Neural cell (in vitro differentiated cells): ENCODE measurements at regions not wholly inside any gene's neighbourhood (a gene's known extent, or its start where the extent isn't known, plus 50 kb on each side); places are given as distances from the start of the nearest gene placed in this dataset.

Experiments
- EP300 ChIP-seq: fragments of 450-650 bp; conservative IDR thresholded peaks from 2 replicates; pipeline ENCODE4 v1.6.1; 2014; ENCODE audit warnings: antibody characterized with exemption, mild to moderate bottlenecking, moderate library complexity; ENCODE audit not compliant: poor library complexity, severe bottlenecking
- EZH2 ChIP-seq: fragments of 200-600, 300-800 bp; shearing (Covaris generic), sonication (generic); IDR thresholded peaks from 2 replicates; pipeline ENCODE4 v1.6.1; 2014; ENCODE audit warnings: antibody characterized with exemption, low read length, borderline replicate concordance, mild to moderate bottlenecking; ENCODE audit not compliant: insufficient read depth, poor library complexity, severe bottlenecking
- MXI1 ChIP-seq: fragments of 450-650 bp; conservative IDR thresholded peaks from 2 replicates; pipeline ENCODE4 v1.6.1; 2014; ENCODE audit warnings: antibody characterized with exemption, mild to moderate bottlenecking; ENCODE audit not compliant: poor library complexity, severe bottlenecking
- POLR2AphosphoS5 ChIP-seq: IDR thresholded peaks from 2 replicates; pipeline ENCODE4 v1.6.1; 2012
- RAD21 ChIP-seq: fragments of 450-650 bp; conservative IDR thresholded peaks from 2 replicates; pipeline ENCODE4 v1.6.1; 2014; ENCODE audit warnings: antibody characterized with exemption, mild to moderate bottlenecking, moderate library complexity
- TAF1 ChIP-seq: IDR thresholded peaks from 2 replicates; pipeline ENCODE4 v1.6.1; 2012; ENCODE audit warnings: low read depth
- TF ChIP-seq, protein P1 (sequence below): fragments of 450-650 bp; IDR thresholded peaks from 2 replicates; pipeline ENCODE4 v1.5.1; 2014; ENCODE audit warnings: antibody characterized with exemption, mild to moderate bottlenecking, moderate library complexity; ENCODE audit not compliant: poor library complexity, severe bottlenecking
- TF ChIP-seq, protein P2 (sequence below): IDR thresholded peaks from 2 replicates; pipeline ENCODE4 v1.6.1; 2012; ENCODE audit warnings: borderline replicate concordance

DNA sequence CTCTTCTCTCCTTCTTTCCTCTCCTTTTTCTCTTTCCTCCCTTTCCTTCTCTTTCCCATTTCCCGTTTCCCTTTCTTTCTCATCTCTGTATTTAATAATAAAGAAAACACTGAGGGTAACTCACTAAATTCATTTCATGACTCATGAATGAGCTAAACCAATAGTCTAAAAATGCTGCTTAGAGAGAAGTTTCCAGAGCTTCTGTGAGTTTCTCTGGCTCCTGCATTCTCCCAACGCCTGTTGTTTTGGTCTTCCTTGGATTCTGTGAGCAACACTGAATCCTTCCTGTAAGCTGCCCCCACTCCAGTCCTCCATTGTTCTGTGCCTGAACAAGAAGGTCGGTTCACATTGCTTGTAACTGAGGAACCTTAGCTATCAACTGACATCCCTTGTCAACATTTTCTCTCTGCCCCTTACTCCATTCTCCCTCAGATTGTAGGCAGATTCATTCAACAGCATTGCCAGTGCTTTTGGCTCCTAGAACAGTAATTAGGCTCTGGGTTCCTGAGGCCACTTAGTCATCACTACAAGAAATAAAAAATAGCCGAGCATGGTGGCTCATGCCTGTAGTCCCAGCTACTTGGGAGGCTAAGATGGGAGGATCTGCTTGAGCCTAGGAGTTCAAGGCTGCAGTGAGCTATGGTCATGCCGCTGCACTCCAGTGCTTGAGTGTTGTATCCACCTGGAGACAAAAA lies 237.7 kb upstream of the KLF4 start:
- TF ChIP-seq POLR2AphosphoS5 (no peak), TAF1 (no peak), MXI1 (no peak), EZH2 (no peak), RAD21 (no peak), EP300 (no peak)
- TF ChIP-seq, protein P1, sequence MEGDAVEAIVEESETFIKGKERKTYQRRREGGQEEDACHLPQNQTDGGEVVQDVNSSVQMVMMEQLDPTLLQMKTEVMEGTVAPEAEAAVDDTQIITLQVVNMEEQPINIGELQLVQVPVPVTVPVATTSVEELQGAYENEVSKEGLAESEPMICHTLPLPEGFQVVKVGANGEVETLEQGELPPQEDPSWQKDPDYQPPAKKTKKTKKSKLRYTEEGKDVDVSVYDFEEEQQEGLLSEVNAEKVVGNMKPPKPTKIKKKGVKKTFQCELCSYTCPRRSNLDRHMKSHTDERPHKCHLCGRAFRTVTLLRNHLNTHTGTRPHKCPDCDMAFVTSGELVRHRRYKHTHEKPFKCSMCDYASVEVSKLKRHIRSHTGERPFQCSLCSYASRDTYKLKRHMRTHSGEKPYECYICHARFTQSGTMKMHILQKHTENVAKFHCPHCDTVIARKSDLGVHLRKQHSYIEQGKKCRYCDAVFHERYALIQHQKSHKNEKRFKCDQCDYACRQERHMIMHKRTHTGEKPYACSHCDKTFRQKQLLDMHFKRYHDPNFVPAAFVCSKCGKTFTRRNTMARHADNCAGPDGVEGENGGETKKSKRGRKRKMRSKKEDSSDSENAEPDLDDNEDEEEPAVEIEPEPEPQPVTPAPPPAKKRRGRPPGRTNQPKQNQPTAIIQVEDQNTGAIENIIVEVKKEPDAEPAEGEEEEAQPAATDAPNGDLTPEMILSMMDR: no peak
- TF ChIP-seq, protein P2, sequence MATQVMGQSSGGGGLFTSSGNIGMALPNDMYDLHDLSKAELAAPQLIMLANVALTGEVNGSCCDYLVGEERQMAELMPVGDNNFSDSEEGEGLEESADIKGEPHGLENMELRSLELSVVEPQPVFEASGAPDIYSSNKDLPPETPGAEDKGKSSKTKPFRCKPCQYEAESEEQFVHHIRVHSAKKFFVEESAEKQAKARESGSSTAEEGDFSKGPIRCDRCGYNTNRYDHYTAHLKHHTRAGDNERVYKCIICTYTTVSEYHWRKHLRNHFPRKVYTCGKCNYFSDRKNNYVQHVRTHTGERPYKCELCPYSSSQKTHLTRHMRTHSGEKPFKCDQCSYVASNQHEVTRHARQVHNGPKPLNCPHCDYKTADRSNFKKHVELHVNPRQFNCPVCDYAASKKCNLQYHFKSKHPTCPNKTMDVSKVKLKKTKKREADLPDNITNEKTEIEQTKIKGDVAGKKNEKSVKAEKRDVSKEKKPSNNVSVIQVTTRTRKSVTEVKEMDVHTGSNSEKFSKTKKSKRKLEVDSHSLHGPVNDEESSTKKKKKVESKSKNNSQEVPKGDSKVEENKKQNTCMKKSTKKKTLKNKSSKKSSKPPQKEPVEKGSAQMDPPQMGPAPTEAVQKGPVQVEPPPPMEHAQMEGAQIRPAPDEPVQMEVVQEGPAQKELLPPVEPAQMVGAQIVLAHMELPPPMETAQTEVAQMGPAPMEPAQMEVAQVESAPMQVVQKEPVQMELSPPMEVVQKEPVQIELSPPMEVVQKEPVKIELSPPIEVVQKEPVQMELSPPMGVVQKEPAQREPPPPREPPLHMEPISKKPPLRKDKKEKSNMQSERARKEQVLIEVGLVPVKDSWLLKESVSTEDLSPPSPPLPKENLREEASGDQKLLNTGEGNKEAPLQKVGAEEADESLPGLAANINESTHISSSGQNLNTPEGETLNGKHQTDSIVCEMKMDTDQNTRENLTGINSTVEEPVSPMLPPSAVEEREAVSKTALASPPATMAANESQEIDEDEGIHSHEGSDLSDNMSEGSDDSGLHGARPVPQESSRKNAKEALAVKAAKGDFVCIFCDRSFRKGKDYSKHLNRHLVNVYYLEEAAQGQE: no peak
